D721Med (cell line): ENCODE measurements at regions not wholly inside any gene's neighbourhood (a gene's known extent, or its start where the extent isn't known, plus 50 kb on each side); places are given as distances from the start of the nearest gene placed in this dataset.

Experiments
- DNase-seq: peaks from one replicate; pipeline ENCODE4 v3.0.0; 2011; ENCODE audit warnings: low spot score; ENCODE audit not compliant: insufficient read length
- FAIRE-seq: peaks from 2 replicates; lab custom pipeline; 2011; peaks lifted over from hg19 to GRCh38; lab: Jason Lieb, UNC
- TF ChIP-seq, protein P1 (sequence below): IDR thresholded peaks from 2 replicates; pipeline ENCODE4 v1.5.1; 2012; ENCODE audit warnings: mild to moderate bottlenecking, control low read depth; ENCODE audit not compliant: insufficient read depth; ENCODE audit errors: missing control alignments

- FAIRE-seq: no peak
- no peak for DNase-seq
These were observed 136.8 kb upstream of the SERP2 start for GRCh38 chr13:44236801-44237207.

DNA sequence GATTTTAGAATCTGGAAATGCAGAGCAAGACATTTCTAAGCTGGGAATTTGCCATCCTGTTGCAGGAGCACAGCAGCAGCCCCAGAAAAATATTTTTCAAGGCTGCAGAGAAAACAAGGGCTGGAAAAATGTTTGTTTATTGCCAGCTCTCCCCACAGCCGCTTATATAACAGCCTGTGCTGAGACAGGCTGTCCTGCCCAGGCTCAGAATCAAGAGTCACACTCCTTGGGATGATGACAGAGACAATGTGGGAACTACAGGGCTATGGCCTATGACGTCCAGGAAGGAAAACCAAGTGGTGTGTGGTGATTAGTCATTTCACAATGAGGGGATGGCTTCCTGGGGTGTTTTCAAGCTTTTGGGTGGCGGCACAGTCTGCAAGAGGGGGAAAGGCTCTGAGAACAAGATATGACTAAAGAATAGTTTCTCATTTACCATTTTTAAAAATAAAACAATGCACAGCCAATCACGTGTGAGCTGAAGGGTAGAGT lies 136.3 kb upstream of the SERP2 start:
- TF ChIP-seq, protein P1, sequence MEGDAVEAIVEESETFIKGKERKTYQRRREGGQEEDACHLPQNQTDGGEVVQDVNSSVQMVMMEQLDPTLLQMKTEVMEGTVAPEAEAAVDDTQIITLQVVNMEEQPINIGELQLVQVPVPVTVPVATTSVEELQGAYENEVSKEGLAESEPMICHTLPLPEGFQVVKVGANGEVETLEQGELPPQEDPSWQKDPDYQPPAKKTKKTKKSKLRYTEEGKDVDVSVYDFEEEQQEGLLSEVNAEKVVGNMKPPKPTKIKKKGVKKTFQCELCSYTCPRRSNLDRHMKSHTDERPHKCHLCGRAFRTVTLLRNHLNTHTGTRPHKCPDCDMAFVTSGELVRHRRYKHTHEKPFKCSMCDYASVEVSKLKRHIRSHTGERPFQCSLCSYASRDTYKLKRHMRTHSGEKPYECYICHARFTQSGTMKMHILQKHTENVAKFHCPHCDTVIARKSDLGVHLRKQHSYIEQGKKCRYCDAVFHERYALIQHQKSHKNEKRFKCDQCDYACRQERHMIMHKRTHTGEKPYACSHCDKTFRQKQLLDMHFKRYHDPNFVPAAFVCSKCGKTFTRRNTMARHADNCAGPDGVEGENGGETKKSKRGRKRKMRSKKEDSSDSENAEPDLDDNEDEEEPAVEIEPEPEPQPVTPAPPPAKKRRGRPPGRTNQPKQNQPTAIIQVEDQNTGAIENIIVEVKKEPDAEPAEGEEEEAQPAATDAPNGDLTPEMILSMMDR: no peak
- FAIRE-seq (no peak), DNase-seq (no peak)

More at GRCh38 chr13:44236801-44237207, 136.8 kb upstream of the SERP2 start:
- TF ChIP-seq, protein P1: no peak

DNA sequence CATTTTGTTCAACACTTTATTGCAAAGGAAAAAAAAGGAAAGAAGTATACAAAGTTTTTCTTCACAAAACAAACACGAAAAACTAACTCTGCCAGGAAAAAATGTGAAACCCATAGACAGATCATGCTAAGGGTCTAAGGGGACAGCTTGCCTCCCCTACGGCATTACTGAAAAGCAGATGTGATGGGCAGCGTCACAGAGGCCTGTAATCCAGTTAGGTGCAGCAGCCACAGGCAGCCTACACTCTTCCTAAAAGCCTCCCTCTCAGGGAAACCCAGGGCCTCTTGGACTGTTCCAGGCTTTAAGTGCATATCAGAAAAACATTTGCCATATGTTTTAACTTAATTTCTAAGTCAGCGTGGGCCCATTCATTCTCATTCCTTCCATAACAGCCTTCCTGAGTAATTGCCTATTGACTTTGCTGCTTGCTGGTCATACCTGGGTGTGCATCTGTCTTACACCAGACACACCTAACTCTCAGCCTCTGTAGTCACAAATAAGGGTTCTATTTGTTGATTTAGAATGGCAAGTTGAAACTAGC lies 135.7 kb upstream of the SERP2 start:
- FAIRE-seq (no peak), DNase-seq (no peak)
- TF ChIP-seq, protein P1: no peak

DNA sequence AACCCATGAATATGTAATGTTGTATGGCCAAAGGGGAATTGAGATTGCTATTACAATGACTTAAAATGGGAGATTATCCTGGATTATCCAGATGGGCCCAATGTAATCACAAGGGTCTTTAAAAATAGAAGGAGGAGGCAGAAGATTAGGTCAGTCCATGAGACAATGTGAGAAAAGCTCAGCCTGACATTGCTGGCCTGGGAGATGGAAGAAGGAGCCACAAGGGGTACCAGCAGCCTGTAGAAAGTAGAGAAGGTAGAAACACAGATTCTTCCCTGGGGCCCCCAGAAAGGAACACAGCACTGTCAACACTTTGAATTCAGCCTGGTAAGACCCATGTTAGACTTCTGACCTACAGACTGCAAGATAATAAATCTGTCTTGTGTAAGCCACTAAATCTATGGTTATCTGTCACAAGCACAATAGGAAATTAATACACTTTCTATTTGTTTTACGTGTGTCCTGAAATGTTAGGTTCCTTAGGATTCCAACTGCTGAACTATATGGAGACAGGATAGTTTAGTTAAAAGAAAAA lies 132.9 kb upstream of the SERP2 start:
- DNase-seq (no peak), FAIRE-seq (no peak)
- TF ChIP-seq, protein P1: no peak

DNA sequence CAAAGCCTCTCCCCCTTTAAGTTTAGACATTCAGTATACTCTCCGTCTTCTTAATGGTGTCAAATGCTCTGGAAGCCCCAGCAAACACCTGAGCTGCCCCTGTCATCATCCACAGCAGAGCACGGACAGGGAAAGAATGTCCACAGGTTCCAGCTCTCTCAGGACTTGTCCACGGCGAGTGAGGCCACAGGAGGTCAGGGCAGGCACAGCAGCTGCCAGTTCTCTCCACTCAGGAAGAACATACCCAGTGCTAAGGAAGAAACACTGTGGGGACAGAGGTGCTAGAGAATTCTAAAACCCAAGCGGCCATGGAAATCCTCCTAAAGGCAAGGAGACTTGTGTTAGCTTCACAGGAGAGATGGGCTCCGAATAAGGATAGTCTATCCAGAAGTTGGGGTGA lies 132.0 kb upstream of the SERP2 start:
- TF ChIP-seq, protein P1: no peak
- FAIRE-seq: no peak
- no peak for DNase-seq

- TF ChIP-seq, protein P1: no peak
- FAIRE-seq (no peak), DNase-seq (no peak)
These were observed 130.9 kb upstream of the SERP2 start for GRCh38 chr13:44242766-44243165.

- TF ChIP-seq, protein P1: peak; percentile 31
- FAIRE-seq (no peak), DNase-seq (no peak)
These were observed 130.3 kb upstream of the SERP2 start for GRCh38 chr13:44243198-44243857.
